SK-N-SH (cell line): ENCODE measurements at regions not wholly inside any gene's neighbourhood (a gene's known extent, or its start where the extent isn't known, plus 50 kb on each side); places are given as distances from the start of the nearest gene placed in this dataset.

ENCODE experiments used
- CTCF ChIA-PET: fragments of 300-600, 350-600 bp; formaldehyde crosslinking; extraction: SDS; loops from one replicate; lab custom pipeline; 2021; lab: Yijun Ruan, JAX
- POLR2A ChIA-PET: fragments of 350-600 bp; sonication (Branson Sonifier 250); formaldehyde crosslinking; extraction: SDS; loops from one replicate; lab custom pipeline; 2020; ENCODE audit warnings: antibody characterized with exemption, inconsistent platforms; lab: Yijun Ruan, JAX
- DNase-seq: peaks from one replicate; pipeline ENCODE4 v3.0.0; 2012
- H2AFZ ChIP-seq: fragments of 200-600 bp; sonication (generic); 2 replicates; pipeline ENCODE4 v1.8.1; 2016; ENCODE audit warnings: antibody characterized with exemption, mild to moderate bottlenecking, low read depth
- H3F3A ChIP-seq: fragments of 200-600 bp; sonication (generic); replicated peaks from 2 replicates; pipeline ENCODE3; 2016; ENCODE audit warnings: antibody characterized with exemption, mild to moderate bottlenecking; ENCODE audit not compliant: insufficient read depth
- H3K27ac ChIP-seq, 2 experiments: fragments of 200-500 bp in 1 of 2; fragments of 200-600 bp in 1 of 2; sonication (Bioruptor generic) in 1 of 2; sonication (generic), shearing (Covaris generic) in 1 of 2; 2 replicates each; pipeline versions ENCODE4 v1.5.1 to v1.6.1; 2014 to 2016; ENCODE audit warnings: low read depth in 2 of 2, inconsistent platforms in 1 of 2, low read length in 1 of 2, mild to moderate bottlenecking in 1 of 2, mixed read lengths in 1 of 2
- H3K27me3 ChIP-seq: fragments of 200-600 bp; sonication (generic), shearing (Covaris generic); 2 replicates; pipeline ENCODE4 v1.6.1; 2016; ENCODE audit warnings: mixed run types; ENCODE audit not compliant: insufficient read depth
- H3K36me3 ChIP-seq, 2 experiments: fragments of 200-500 bp in 1 of 2; fragments of 200-600 bp in 1 of 2; sonication (Bioruptor generic) in 1 of 2; sonication (generic) in 1 of 2; replicated peaks in 1 of 2; 2 replicates each; pipeline versions ENCODE3 to v1.5.1; 2014 to 2016; ENCODE audit warnings: low read length in 1 of 2, mild to moderate bottlenecking in 1 of 2; ENCODE audit not compliant: insufficient read depth in 2 of 2, control insufficient read depth in 1 of 2
- H3K4me1 ChIP-seq, 2 experiments: fragments of 200-500 bp in 1 of 2; fragments of 200-600 bp in 1 of 2; sonication (Bioruptor generic) in 1 of 2; sonication (generic), shearing (Covaris generic) in 1 of 2; 2 replicates each; pipeline versions ENCODE4 v1.5.1 to v1.6.1; 2014 to 2016; ENCODE audit warnings: low read depth in 1 of 2, low read length in 1 of 2, mixed run types in 1 of 2; ENCODE audit not compliant: insufficient read depth in 2 of 2, control insufficient read depth in 1 of 2
- H3K4me2 ChIP-seq: fragments of 200-600 bp; sonication (generic), shearing (Covaris generic); 2 replicates; pipeline ENCODE4 v1.6.1; 2017; ENCODE audit warnings: mixed run types
- H3K4me3 ChIP-seq, 2 experiments: fragments of 200-500 bp in 1 of 2; fragments of 200-600 bp in 1 of 2; sonication (Bioruptor generic) in 1 of 2; sonication (generic), shearing (Covaris generic) in 1 of 2; 2 replicates each; pipeline versions ENCODE4 v1.5.1 to v1.8.1; 2014 to 2016; ENCODE audit warnings: low read depth in 2 of 2, inconsistent platforms in 1 of 2, low read length in 1 of 2, mild to moderate bottlenecking in 1 of 2, mixed read lengths in 1 of 2, moderate library complexity in 1 of 2
- H3K79me2 ChIP-seq: fragments of 200-600 bp; sonication (generic); 2 replicates; pipeline ENCODE4 v1.8.1; 2017; ENCODE audit warnings: mild to moderate bottlenecking; ENCODE audit not compliant: insufficient read depth
- H3K9ac ChIP-seq: fragments of 200-600 bp; sonication (generic); 2 replicates; pipeline ENCODE4 v1.6.1; 2017; ENCODE audit warnings: mixed run types
- H3K9me2 ChIP-seq: fragments of 200-600 bp; sonication (generic); 2 replicates; pipeline ENCODE4 v1.6.1; 2017; ENCODE audit warnings: mixed run types
- H3K9me3 ChIP-seq: fragments of 200-600 bp; sonication (generic); 2 replicates; pipeline ENCODE4 v1.6.1; 2017; ENCODE audit warnings: mixed run types, mild to moderate bottlenecking, moderate library complexity
- H4K20me1 ChIP-seq: fragments of 200-600 bp; sonication (generic); 2 replicates; pipeline ENCODE4 v1.6.1; 2017; ENCODE audit warnings: mild to moderate bottlenecking, mixed run types; ENCODE audit not compliant: insufficient read depth
- CHD2 ChIP-seq: fragments of 150-350 bp; IDR thresholded peaks from 2 replicates; pipeline ENCODE4 v1.6.1; 2018; ENCODE audit warnings: low read length; ENCODE audit not compliant: partially characterized antibody
- ELF1 ChIP-seq: IDR thresholded peaks from 2 replicates; pipeline ENCODE4 v1.4.0; 2012
- EP300 ChIP-seq, 2 experiments: IDR thresholded peaks; 2 replicates each; pipeline versions ENCODE4 v1.4.0 to v1.6.1; 2012; ENCODE audit warnings: borderline replicate concordance in 1 of 2, low read depth in 1 of 2, low read length in 1 of 2
- EZH2phosphoT487 ChIP-seq: fragments of 200-600 bp; sonication (generic); IDR thresholded peaks from 2 replicates; pipeline ENCODE4 v1.6.1; 2017; ENCODE audit warnings: low read depth, mixed run types, mild to moderate bottlenecking, antibody characterized with exemption, moderate library complexity, borderline replicate concordance
- FOSL2 ChIP-seq: IDR thresholded peaks from 2 replicates; pipeline ENCODE4 v1.4.0; 2012; ENCODE audit warnings: low read depth, mild to moderate bottlenecking, moderate library complexity, borderline replicate concordance
- IRF3 ChIP-seq: fragments of 150-350 bp; IDR thresholded peaks from 2 replicates; pipeline ENCODE4 v1.6.1; 2016; ENCODE audit warnings: mild to moderate bottlenecking, low read depth, low read length
- MEF2A ChIP-seq: IDR thresholded peaks from 2 replicates; pipeline ENCODE4 v1.4.0; 2012; ENCODE audit warnings: low read depth, borderline replicate concordance
- NFIC ChIP-seq: IDR thresholded peaks from 2 replicates; pipeline ENCODE4 v1.4.0; 2012; ENCODE audit warnings: borderline replicate concordance
- NRF1 ChIP-seq: IDR thresholded peaks from 2 replicates; pipeline ENCODE4 v1.6.1; 2012; ENCODE audit warnings: low read depth, mild to moderate bottlenecking, low read length
- RCOR1 ChIP-seq: fragments of 150-350 bp; IDR thresholded peaks from 2 replicates; pipeline ENCODE4 v1.6.1; 2017; ENCODE audit warnings: antibody characterized with exemption, low read length
- RXRA ChIP-seq: IDR thresholded peaks from 2 replicates; pipeline ENCODE4 v1.4.0; 2012; ENCODE audit warnings: low read depth, mild to moderate bottlenecking, borderline replicate concordance
- TAF1 ChIP-seq: IDR thresholded peaks from 2 replicates; pipeline ENCODE4 v1.6.1; 2012; ENCODE audit warnings: low read depth, mild to moderate bottlenecking, low read length, moderate library complexity, borderline replicate concordance
- TCF12 ChIP-seq: IDR thresholded peaks from 2 replicates; pipeline ENCODE4 v1.4.0; 2012
- TEAD4 ChIP-seq: IDR thresholded peaks from 2 replicates; pipeline ENCODE4 v1.4.0; 2012; ENCODE audit warnings: mild to moderate bottlenecking, borderline replicate concordance; ENCODE audit not compliant: insufficient read depth
- ZBTB33 ChIP-seq: IDR thresholded peaks from 2 replicates; pipeline ENCODE4 v1.4.0; 2012; ENCODE audit warnings: low read depth, borderline replicate concordance
- WGBS: methylation state at CpG from one replicate; pipeline ENCODE4 v1.1.6; 2017; ENCODE audit warnings: low lambda C conversion rate; 5-methylcytosine and 5-hydroxymethylcytosine counted together
- TF ChIP-seq, protein P1 (sequence below): fragments of 150-350 bp; IDR thresholded peaks from 2 replicates; pipeline ENCODE4 v1.6.1; 2017; ENCODE audit warnings: antibody characterized with exemption, low read length, low read depth, borderline replicate concordance

DNA sequence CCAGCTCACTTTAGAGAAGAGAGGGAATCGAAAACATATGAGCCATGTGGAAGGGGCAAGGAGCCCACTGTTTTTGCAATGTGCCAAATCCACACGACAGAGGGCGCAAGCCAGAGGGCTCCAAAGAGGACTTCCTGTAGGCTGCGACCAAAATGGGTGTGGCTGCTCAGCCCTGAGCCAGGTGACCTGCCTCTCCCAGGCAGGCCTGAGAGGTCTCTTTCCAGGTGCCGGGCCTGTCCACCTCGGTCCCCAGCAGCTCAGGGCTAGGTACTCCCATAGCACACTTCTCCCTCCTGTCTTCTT, 153.8 kb downstream of the TTC32 start:
- WGBS = 70% methylated on average over 6 of the region's 6 CpGs
- ChIA-PET CTCF (interaction anchor here (0.6 to 1.5 kb wide), 3 partner anchors 9 to 466 kb away, joined by 3 to 4 read pairs (median 3); no protein-coding TSS in a partner anchor), POLR2A (no interaction called here)
- Histone ChIP-seq H3K9ac (no peak overlapping the region), H4K20me1 (no peaks in the 10 kb centered on the region), H3K79me2 (no peaks in the 10 kb centered on the region), H3K4me2 (no peak overlapping the region), H2AFZ (no peak overlapping the region), H3K36me3 (no peaks in the 10 kb centered on the region), H3K9me2 (no peaks in the 10 kb centered on the region), H3K27me3 (peaks cover 36% of the 10 kb centered on the region; the same call in 1 of the 2 replicates), H3F3A (no peaks in the 10 kb centered on the region), H3K4me1 (no peaks in the 10 kb centered on the region), H3K9me3 (no peaks in the 10 kb centered on the region), H3K4me3 (no peak overlapping the region), H3K27ac (no peak overlapping the region)
- TF ChIP-seq RXRA = no peak
- no peak for DNase-seq

DNA sequence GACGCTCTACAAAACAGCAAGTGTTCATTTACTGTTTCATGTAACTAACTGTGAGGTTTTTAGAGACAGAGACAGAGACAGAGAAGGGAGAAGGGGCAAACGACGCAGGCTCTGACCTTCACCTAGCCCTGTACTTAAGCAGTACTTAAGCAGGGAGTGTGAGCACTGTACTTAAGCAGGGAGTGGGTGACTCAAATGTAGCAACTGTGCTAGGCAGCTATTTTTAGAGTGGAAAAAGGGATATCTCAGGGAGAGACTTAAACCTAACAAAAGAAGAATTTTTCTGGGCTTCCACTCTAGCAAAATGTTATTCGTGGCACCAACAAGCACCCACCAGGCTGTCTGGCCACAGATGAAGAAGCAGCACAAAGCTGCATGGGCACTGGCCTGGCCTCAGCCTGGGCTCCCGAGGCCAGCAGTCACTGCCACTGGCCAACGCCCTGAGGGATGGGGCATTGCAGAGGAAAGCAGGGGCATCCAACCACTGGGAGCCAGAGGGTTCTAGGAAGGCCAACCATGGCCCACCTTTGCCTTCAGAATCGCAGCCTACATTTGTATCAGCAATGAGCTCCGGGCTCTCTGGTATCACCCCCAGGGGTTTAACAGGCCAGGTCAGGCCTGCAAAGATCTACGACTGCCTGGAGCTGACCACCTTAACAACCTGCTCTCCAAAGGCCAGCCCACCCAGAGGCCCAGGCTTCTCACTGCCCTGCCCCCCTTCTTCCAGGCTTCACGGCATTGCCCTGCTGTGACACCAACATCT, 154.3 kb downstream of the TTC32 start:
- Histone ChIP-seq H3K36me3 (no peaks in the 10 kb centered on the region), H3K79me2 (no peaks in the 10 kb centered on the region), H3K9ac (no peak overlapping the region), H3K4me1 (no peaks in the 10 kb centered on the region), H3K27me3 (peaks cover 36% of the 10 kb centered on the region; the same call in 1 of the 2 replicates), H3K9me2 (no peaks in the 10 kb centered on the region), H3K4me3 (no peak overlapping the region), H4K20me1 (no peaks in the 10 kb centered on the region), H3K4me2 (no peak overlapping the region), H3K27ac (no peak overlapping the region), H3K9me3 (no peaks in the 10 kb centered on the region), H3F3A (no peaks in the 10 kb centered on the region), H2AFZ (no peak overlapping the region)
- TF ChIP-seq, protein P1, sequence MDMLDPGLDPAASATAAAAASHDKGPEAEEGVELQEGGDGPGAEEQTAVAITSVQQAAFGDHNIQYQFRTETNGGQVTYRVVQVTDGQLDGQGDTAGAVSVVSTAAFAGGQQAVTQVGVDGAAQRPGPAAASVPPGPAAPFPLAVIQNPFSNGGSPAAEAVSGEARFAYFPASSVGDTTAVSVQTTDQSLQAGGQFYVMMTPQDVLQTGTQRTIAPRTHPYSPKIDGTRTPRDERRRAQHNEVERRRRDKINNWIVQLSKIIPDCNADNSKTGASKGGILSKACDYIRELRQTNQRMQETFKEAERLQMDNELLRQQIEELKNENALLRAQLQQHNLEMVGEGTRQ = no peak
- TF ChIP-seq MEF2A (no peak), NFIC (no peak), TAF1 (no peak), FOSL2 (no peak), CHD2 (no peak), EZH2phosphoT487 (no peak), TCF12 (no peak), NRF1 (no peak), IRF3 (no peak), RXRA (no peak), TEAD4 (no peak), RCOR1 (no peak), ZBTB33 (no peak), EP300 (IDR thresholded peaks at IDR 0.05; ENCODE audit: borderline replicate concordance in 1 of 2, low read depth in 1 of 2, low read length in 1 of 2) (no peak), ELF1 (no peak)
- POLR2A ChIA-PET = no interaction called here
- no peak for DNase-seq
- CTCF ChIA-PET = interaction anchor here (0.6 to 1.6 kb wide), 3 partner anchors 10 to 467 kb away, joined by 3 to 7 read pairs (median 3); no protein-coding TSS in a partner anchor
- WGBS = 53% methylated on average over 9 of the region's 10 CpGs
